Adrenal gland (tissue), 5 donors: ENCODE measurements at regions not wholly inside any gene's neighbourhood (a gene's known extent, or its start where the extent isn't known, plus 50 kb on each side); places are given as distances from the start of the nearest gene placed in this dataset.

Source experiments
- POLR2A ChIP-seq, 2 donors: fragments of 450-650 bp; IDR thresholded peaks; one replicate each; pipeline ENCODE4 v1.6.1; 2017; ENCODE audit warnings: antibody characterized with exemption in 2 of 2, mild to moderate bottlenecking in 2 of 2, moderate library complexity in 1 of 2
- TF ChIP-seq, protein P1 (sequence below), 6 experiments: fragments of 450-650 bp in 4 of 6; fragments of 200-600 bp in 2 of 6; sonication (generic) in 1 of 6; IDR thresholded peaks; 1 replicate in 5 of 6; 2 replicates in 1 of 6; pipeline versions ENCODE4 v1.5.1 to v1.8.0; 2016 to 2021; ENCODE audit warnings: antibody characterized with exemption in 6 of 6, mild to moderate bottlenecking in 2 of 6, moderate library complexity in 1 of 6
- donor health status: DM: no; HTN: no; CAD: no.

DNA sequence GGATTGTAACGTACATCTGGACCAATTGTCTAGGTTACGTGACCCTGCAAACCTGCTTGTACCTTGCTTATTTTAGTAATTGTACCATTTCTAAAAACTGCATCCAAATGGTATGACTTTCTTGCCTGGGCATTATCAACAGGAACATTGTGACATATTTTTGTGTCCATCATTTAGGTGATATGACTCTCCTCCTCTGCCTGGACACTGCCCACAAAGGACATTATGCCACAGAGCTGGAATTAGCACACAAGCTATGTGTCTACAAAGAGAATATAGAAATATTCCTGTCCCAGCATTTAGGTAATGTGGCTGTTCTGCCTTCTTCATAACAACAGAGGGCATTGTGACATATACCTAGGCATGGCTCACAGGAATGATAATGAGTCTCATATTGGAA is 1153.7 kb upstream of the AMELY start:
- TF ChIP-seq POLR2A (IDR thresholded peaks at IDR 0.05): no peak
- TF ChIP-seq, protein P1, sequence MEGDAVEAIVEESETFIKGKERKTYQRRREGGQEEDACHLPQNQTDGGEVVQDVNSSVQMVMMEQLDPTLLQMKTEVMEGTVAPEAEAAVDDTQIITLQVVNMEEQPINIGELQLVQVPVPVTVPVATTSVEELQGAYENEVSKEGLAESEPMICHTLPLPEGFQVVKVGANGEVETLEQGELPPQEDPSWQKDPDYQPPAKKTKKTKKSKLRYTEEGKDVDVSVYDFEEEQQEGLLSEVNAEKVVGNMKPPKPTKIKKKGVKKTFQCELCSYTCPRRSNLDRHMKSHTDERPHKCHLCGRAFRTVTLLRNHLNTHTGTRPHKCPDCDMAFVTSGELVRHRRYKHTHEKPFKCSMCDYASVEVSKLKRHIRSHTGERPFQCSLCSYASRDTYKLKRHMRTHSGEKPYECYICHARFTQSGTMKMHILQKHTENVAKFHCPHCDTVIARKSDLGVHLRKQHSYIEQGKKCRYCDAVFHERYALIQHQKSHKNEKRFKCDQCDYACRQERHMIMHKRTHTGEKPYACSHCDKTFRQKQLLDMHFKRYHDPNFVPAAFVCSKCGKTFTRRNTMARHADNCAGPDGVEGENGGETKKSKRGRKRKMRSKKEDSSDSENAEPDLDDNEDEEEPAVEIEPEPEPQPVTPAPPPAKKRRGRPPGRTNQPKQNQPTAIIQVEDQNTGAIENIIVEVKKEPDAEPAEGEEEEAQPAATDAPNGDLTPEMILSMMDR (IDR thresholded peaks at IDR 0.05): no peak
